ENCODE measurements at regions not wholly inside any gene's neighbourhood (a gene's known extent, or its start where the extent isn't known, plus 50 kb on each side); places are given as distances from the start of the nearest gene placed in this dataset.
"Not testable (repeated sequence)": the region's sequence is repeated elsewhere in the genome, so short reads cannot be mapped to it uniquely, and the experiment has no call there.

GRCh38 chr9:90064971-90065370 lies 460.2 kb downstream of the GADD45G start:
- Mint-ChIP-seq H3K4me1 (no peaks in the 10 kb centered on the region), H3K36me3 (ENCODE audit: low read depth) (no peaks in the 10 kb centered on the region), H3K27ac (no peak overlapping the region), H3K4me3 (no peak overlapping the region), H3K27me3 (peaks cover 22% of the 10 kb centered on the region), H3K9me3 (no peaks in the 10 kb centered on the region)
- DNase-seq, result no peak
- ATAC-seq, result no peak

- H3K36me3 Mint-ChIP-seq (ENCODE audit: low read depth), result no peaks in the 10 kb centered on the region
- H3K27me3 Mint-ChIP-seq, result peaks cover 27% of the 10 kb centered on the region
- no peaks in the 10 kb centered on the region for H3K4me1 Mint-ChIP-seq
- H3K9me3 Mint-ChIP-seq, result no peaks in the 10 kb centered on the region
- no peak overlapping the region for H3K27ac Mint-ChIP-seq
- ATAC-seq, result no peak
- no peak overlapping the region for H3K4me3 Mint-ChIP-seq
- no peak for DNase-seq
Measured at GRCh38 chr9:90065851-90066250, 461.0 kb downstream of the GADD45G start.

- H3K9me3 Mint-ChIP-seq, result no peaks in the 10 kb centered on the region
- ATAC-seq, result no peak
- H3K4me3 Mint-ChIP-seq, result no peak overlapping the region
- no peaks in the 10 kb centered on the region for H3K36me3 Mint-ChIP-seq (ENCODE audit: low read depth)
- H3K27me3 Mint-ChIP-seq, result peaks cover 37% of the 10 kb centered on the region
- peak overlapping the region; percentile 11 for H3K27ac Mint-ChIP-seq
- H3K4me1 Mint-ChIP-seq, result no peaks in the 10 kb centered on the region
- DNase-seq, result no peak
Measured at GRCh38 chr9:90069085-90069484, 464.3 kb downstream of the GADD45G start.

GRCh38 chr9:90070056-90070455 lies 465.2 kb downstream of the GADD45G start:
- ATAC-seq (no peak), DNase-seq (no peak)
- Mint-ChIP-seq H3K27me3 (peaks cover 43% of the 10 kb centered on the region), H3K9me3 (no peaks in the 10 kb centered on the region), H3K27ac (no peak overlapping the region), H3K4me1 (no peaks in the 10 kb centered on the region), H3K36me3 (ENCODE audit: low read depth) (no peaks in the 10 kb centered on the region), H3K4me3 (no peak overlapping the region)

GRCh38 chr9:90070469-90070868 lies 465.7 kb downstream of the GADD45G start:
- no peak for ATAC-seq
- DNase-seq, result no peak
- no peak overlapping the region for H3K27ac Mint-ChIP-seq
- no peaks in the 10 kb centered on the region for H3K9me3 Mint-ChIP-seq
- no peak overlapping the region for H3K4me3 Mint-ChIP-seq
- H3K36me3 Mint-ChIP-seq (ENCODE audit: low read depth), result no peaks in the 10 kb centered on the region
- H3K4me1 Mint-ChIP-seq, result no peaks in the 10 kb centered on the region
- H3K27me3 Mint-ChIP-seq, result peaks cover 47% of the 10 kb centered on the region

DNA sequence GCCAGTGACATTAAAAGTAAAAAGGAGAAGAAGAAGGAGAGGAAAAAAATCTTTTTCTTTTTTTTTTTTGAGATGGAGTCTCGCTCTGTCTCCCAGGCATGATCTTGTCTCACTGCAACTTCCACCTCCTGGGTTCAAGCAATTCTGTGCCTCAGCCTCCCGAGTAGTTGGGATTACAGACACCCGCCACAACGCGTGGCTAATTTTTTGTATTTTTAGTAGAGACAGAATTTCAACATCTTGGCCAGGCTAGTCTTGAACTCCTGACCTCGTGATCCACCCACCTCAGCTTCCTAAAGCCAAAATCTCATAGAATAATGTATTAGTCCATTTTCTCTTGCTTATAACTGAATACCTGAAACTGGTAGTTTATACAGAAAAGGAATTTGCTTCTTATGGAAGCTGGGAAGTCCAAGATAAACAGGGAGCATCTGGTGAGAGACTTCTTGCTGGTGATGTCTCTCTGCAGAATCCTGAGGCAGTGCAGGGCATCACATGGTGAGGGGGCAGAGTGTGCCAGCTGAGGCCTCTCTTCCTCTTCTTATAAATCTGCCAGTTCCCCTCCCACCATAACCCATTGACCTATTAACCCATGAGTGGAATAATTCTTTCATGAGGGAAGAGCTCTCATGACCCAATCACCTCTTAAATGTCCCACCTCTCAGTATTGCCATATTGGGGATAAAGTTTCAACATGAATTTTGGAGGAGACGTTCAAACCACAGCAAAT lies 466.3 kb downstream of the GADD45G start:
- Mint-ChIP-seq H3K27ac (no peak overlapping the region), H3K4me3 (no peak overlapping the region), H3K4me1 (no peaks in the 10 kb centered on the region), H3K9me3 (no peaks in the 10 kb centered on the region), H3K27me3 (peaks cover 53% of the 10 kb centered on the region), H3K36me3 (ENCODE audit: low read depth) (no peaks in the 10 kb centered on the region)
- ATAC-seq (no peak), DNase-seq (no peak)

DNA sequence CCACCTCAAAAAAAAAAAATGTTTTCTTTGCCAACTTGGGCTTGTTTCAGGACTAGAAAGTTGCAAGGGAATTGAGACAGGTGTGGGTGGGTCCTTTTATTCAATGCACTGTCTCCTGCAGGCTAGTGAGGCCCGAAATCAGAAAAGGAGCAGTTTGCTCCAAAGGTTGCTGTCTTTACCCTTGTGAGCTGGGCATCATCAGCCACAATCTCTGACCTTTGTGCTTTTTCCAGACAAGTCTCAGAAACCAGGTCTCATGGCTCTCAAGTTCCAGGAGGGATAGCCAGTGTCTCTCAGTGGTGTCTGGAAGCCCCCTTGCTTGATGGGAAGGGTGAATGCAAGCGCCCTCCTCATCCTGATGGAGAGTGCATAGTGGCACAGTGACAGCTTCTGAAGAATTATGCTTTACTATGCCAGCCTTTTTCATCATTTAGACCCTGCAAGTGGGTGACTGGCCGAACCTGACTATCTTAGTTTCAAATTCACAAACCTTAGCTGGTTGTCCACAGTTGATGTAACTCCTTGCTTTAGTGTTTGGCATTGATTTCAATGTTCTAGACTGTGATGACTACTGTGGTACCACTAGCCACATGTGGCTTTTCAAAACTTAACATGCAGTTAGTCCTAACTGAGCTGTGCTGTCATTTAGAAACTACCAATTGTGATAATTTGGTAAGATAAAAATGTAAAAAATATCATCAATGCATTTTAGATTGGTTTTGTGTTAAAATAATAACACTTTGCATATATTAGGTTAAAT lies 468.6 kb downstream of the GADD45G start:
- Mint-ChIP-seq H3K4me3 (no peak overlapping the region), H3K27me3 (peaks cover 58% of the 10 kb centered on the region), H3K36me3 (ENCODE audit: low read depth) (no peaks in the 10 kb centered on the region), H3K4me1 (peaks cover 8% of the 10 kb centered on the region), H3K9me3 (no peaks in the 10 kb centered on the region), H3K27ac (no peak overlapping the region)
- ATAC-seq, result no peak
- no peak for DNase-seq

- Mint-ChIP-seq H3K27ac (no peak overlapping the region), H3K36me3 (ENCODE audit: low read depth) (no peaks in the 10 kb centered on the region), H3K9me3 (no peaks in the 10 kb centered on the region), H3K4me3 (no peak overlapping the region), H3K4me1 (peaks cover 17% of the 10 kb centered on the region), H3K27me3 (peaks cover 48% of the 10 kb centered on the region)
- DNase-seq (no peak), ATAC-seq (no peak)
Measured at GRCh38 chr9:90074316-90074962, 469.6 kb downstream of the GADD45G start.

GRCh38 chr9:90077598-90077997 lies 472.8 kb downstream of the GADD45G start:
- not testable (repeated sequence) for H3K27ac Mint-ChIP-seq; ATAC-seq; H3K4me3 Mint-ChIP-seq; DNase-seq; H3K9me3 Mint-ChIP-seq; H3K36me3 Mint-ChIP-seq (ENCODE audit: low read depth)
- peaks cover 17% of the 10 kb centered on the region for H3K4me1 Mint-ChIP-seq
- peaks cover 38% of the 10 kb centered on the region for H3K27me3 Mint-ChIP-seq

DNA sequence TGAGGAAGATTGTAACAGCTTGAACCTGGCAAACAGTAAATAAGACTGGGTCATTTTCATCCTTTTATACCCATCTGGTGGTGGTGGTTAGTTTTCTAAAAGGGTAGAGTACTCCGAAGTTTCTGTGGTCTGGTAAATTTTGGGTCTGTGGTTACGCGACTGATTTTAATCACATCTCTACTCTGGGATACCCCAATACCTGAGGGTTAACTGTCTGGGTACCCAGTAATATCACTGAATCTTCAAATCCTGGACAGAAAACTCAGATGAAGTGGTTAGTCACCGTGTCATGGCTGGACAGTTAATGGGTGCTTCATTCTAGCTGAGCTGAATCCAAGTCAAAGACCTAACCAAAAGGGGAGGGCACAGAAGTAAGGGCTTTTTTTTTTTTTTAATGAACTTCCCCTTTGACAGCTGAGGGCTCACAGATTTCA lies 474.2 kb downstream of the GADD45G start:
- peaks cover 37% of the 10 kb centered on the region for H3K27me3 Mint-ChIP-seq

DNA sequence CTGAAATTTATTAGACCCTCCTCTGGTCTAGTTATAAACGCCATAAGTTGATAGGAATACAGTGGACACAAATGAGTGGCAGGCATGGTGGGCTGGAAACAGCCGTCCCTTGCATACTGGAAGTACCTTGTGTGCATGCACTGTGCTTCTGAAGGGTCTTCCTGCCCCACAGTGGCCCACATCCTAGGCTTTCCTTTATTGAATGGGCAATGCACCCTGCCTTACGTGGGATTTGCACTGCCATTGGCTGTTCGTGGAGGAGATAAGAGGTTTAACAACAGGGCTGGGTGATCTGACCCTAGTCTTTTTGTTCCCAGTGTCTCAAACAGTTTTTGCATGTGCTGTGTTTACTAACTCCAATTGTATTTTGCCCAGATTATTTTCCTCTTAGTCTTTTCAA lies 480.8 kb downstream of the GADD45G start:
- peaks cover 17% of the 10 kb centered on the region for H3K27me3 Mint-ChIP-seq
- H3K9me3 Mint-ChIP-seq, result no peaks in the 10 kb centered on the region
- H3K4me1 Mint-ChIP-seq, result no peaks in the 10 kb centered on the region
- H3K27ac Mint-ChIP-seq, result no peak overlapping the region
- DNase-seq, result no peak
- H3K4me3 Mint-ChIP-seq, result no peak overlapping the region
- H3K36me3 Mint-ChIP-seq (ENCODE audit: low read depth), result no peaks in the 10 kb centered on the region
- ATAC-seq, result no peak

More for the DNA sequence above, 474.2 kb downstream of the GADD45G start:
- no peak overlapping the region for H3K4me3 Mint-ChIP-seq
- peaks cover 17% of the 10 kb centered on the region for H3K4me1 Mint-ChIP-seq
- no peaks in the 10 kb centered on the region for H3K36me3 Mint-ChIP-seq (ENCODE audit: low read depth)
- H3K9me3 Mint-ChIP-seq, result no peaks in the 10 kb centered on the region
- peak overlapping the region; percentile 43 for H3K27ac Mint-ChIP-seq
- no peak for DNase-seq
- peak; percentile 54 for ATAC-seq

DNA sequence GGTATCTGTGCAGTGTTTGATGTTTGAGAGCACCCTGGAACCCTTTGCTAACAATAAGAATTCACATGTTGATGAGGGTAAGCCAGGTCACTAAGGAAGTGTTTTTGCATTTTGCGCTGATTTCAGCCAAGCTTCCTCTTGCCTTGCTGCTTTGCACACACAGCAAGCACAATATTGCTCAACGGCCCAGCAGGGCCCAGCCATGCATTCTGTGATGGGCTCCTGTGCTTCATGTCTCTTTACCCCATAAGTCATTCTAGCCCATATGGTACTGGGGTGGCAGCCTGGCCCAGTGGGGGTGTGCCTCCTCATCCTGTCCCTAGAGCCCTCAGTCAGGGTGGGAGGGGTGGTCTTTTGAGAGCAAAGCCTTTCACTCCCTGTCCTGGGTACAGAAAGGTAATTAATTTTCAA lies 481.3 kb downstream of the GADD45G start:
- Mint-ChIP-seq H3K4me1 (no peaks in the 10 kb centered on the region), H3K4me3 (no peak overlapping the region), H3K27ac (no peak overlapping the region), H3K9me3 (no peaks in the 10 kb centered on the region), H3K36me3 (ENCODE audit: low read depth) (no peaks in the 10 kb centered on the region), H3K27me3 (peaks cover 15% of the 10 kb centered on the region)
- DNase-seq (no peak), ATAC-seq (no peak)

DNA sequence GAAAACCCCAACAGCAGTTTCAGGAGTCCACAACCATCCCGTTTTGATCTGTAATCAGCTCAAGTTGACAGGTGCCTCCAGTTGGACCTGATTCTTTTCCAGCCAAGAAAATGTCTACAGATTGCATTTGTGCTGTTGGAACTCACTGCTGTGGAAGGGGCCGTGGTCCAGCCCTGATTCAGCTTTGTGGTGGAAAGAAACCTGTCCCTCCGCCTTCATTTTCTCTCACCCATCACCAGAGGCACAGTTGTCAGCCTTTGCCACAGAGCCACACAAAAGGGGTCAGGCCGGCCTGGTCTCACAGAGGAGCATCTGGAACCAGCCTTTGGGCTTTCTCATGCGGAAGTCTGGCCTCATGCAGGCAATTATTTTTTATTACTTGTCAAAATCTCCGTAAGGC lies 483.6 kb downstream of the GADD45G start:
- ATAC-seq, result no peak
- Mint-ChIP-seq H3K36me3 (ENCODE audit: low read depth) (no peaks in the 10 kb centered on the region), H3K27me3 (peaks cover 30% of the 10 kb centered on the region), H3K4me3 (no peak overlapping the region), H3K4me1 (peaks cover 16% of the 10 kb centered on the region), H3K9me3 (no peaks in the 10 kb centered on the region), H3K27ac (no peak overlapping the region)
- no peak for DNase-seq

DNA sequence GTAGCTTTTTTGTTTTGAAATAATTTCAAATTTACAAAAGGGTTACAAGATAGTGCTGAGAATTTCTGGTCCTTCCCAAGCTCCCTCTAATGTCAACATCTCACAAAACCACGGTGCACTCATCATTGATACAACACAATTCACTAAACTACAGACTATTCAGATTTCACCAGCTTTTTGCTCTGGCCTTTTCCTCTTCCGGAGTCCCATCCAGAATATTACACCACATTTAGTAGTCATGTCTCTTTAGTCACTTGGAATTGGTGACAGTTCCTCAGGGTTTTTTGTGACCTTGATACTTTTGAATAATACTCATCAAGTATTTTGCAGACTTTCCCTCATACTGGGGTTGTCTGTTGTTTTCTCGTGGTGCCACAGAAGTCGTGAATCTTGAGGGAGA lies 484.0 kb downstream of the GADD45G start:
- ATAC-seq, result no peak
- no peaks in the 10 kb centered on the region for H3K36me3 Mint-ChIP-seq (ENCODE audit: low read depth)

GRCh38 chr9:90090997-90091396 lies 486.2 kb downstream of the GADD45G start:
- Mint-ChIP-seq H3K9me3 (no peaks in the 10 kb centered on the region), H3K27me3 (peaks cover 43% of the 10 kb centered on the region), H3K4me1 (peaks cover 20% of the 10 kb centered on the region), H3K4me3 (no peak overlapping the region), H3K27ac (no peak overlapping the region), H3K36me3 (ENCODE audit: low read depth) (no peaks in the 10 kb centered on the region)
- DNase-seq (no peak), ATAC-seq (no peak)

More for the DNA sequence above, 484.0 kb downstream of the GADD45G start:
- Mint-ChIP-seq H3K27ac (no peak overlapping the region), H3K4me1 (peaks cover 20% of the 10 kb centered on the region), H3K27me3 (peaks cover 33% of the 10 kb centered on the region), H3K4me3 (no peak overlapping the region), H3K9me3 (no peaks in the 10 kb centered on the region)
- DNase-seq, result no peak

Measured in activated naive CD8-positive, alpha-beta T cell treated with anti-CD3 and anti-CD28 coated beads, Interleukin-2, amount 50 U/mL, for 24 hours (primary cell).